ENCODE measurements at regions not wholly inside any gene's neighbourhood (a gene's known extent, or its start where the extent isn't known, plus 50 kb on each side); places are given as distances from the start of the nearest gene placed in this dataset.

DNA sequence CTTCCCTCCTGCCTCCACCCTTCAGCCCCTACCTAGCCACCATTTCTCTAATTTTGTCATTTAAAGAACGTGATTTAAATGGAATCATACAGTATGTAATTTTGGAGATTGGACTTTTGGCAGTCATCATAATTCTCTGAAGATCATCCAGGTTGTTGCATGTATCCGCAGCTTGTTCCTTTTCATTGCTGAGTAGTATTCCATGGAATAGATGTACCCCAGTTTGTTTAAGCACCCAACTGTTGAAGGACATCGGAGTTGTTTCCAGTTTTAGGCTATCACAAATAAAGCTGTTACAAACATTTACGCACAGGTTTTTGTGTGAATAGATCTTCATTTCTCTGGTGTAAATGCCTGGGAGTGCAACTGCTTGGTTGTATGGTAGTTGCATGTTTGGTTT is 61.1 kb upstream of the PWP1 start:
- Histone ChIP-seq H3K9me3 (ENCODE audit: low read length) (no peaks in the 10 kb centered on the region), H3F3A (ENCODE audit: low read length, unreplicated experiment) (no peaks in the 10 kb centered on the region), H3K4me2 (ENCODE audit: low read length) (no peak overlapping the region), H3K36me3 (ENCODE audit: low read depth, low read length) (no peaks in the 10 kb centered on the region), H2AFZ (ENCODE audit: low read length) (no peak overlapping the region), H3K79me2 (ENCODE audit: low read length) (no peaks in the 10 kb centered on the region), H3K4me1 (ENCODE audit: insufficient read depth, low read length) (no peaks in the 10 kb centered on the region), H3K27me3 (ENCODE audit: low read length) (no peaks in the 10 kb centered on the region), H4K20me1 (ENCODE audit: low read length) (no peaks in the 10 kb centered on the region), H3K9me2 (replicated peaks; ENCODE audit: low read length) (no peaks in the 10 kb centered on the region), H3K4me3 (ENCODE audit: low read length) (no peak overlapping the region), H3K9ac (ENCODE audit: low read length) (no peak overlapping the region), H3K27ac (ENCODE audit: low read length) (no peak overlapping the region)
- POLR2A ChIA-PET (ENCODE audit: unreplicated experiment): no interaction called here
- CTCF ChIA-PET: no interaction called here
- no peak for ATAC-seq
- intact Hi-C loops (cut with micrococcal nuclease): no loop called here
- no peak for DNase-seq
- no TSS peak for BruUV-seq (replicated peaks)
- TF ChIP-seq, protein P1, sequence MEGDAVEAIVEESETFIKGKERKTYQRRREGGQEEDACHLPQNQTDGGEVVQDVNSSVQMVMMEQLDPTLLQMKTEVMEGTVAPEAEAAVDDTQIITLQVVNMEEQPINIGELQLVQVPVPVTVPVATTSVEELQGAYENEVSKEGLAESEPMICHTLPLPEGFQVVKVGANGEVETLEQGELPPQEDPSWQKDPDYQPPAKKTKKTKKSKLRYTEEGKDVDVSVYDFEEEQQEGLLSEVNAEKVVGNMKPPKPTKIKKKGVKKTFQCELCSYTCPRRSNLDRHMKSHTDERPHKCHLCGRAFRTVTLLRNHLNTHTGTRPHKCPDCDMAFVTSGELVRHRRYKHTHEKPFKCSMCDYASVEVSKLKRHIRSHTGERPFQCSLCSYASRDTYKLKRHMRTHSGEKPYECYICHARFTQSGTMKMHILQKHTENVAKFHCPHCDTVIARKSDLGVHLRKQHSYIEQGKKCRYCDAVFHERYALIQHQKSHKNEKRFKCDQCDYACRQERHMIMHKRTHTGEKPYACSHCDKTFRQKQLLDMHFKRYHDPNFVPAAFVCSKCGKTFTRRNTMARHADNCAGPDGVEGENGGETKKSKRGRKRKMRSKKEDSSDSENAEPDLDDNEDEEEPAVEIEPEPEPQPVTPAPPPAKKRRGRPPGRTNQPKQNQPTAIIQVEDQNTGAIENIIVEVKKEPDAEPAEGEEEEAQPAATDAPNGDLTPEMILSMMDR (conservative IDR thresholded peaks at IDR 0.05; ENCODE audit: low read depth, low read length): no peak

DNA sequence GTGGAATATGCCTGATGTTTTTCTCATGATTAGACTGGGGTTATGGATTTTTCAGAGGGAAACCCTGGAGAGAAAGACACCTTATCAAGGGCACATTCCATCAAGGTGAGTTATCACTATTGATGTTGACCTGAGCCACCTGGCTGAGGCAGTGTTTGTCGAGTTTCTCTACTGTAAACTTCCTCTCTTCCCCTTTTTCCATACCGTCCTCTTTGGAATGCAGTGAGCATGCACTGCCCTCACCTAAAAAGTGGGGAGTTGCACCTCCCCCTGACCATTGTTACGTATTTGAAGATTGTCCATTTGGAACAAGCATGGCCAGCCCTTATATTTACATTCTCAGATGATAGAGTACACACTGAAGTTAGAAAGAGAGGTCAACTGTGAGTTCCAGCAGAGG is 53.9 kb upstream of the PWP1 start:
- H3K4me2 ChIP-seq (ENCODE audit: low read length): no peak overlapping the region
- POLR2A ChIA-PET (ENCODE audit: unreplicated experiment): no interaction called here
- BruUV-seq (replicated peaks): no TSS peak

DNA sequence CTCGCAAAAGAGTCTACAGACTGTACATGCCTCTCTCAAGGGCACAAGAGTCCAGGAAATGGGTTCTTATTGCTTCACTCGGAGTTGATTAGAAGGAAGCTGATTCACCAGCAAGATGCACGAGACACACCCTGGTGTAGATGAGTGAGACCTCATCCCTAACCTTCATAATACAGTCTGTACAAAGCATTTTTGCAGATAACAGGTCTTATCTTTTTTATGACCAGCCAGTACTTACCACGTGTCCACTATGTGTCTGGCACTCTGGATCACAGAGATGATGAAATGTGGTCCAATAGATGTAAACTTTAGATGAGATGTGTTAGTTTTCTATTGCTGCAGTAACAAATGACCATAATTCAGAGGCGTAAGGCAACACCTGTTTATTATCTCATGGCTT is 53.4 kb upstream of the PWP1 start:
- Histone ChIP-seq H3K27me3 (ENCODE audit: low read length) (no peaks in the 10 kb centered on the region), H3K9me3 (ENCODE audit: low read length) (no peaks in the 10 kb centered on the region), H3K27ac (ENCODE audit: low read length) (no peak overlapping the region), H3K4me2 (ENCODE audit: low read length) (no peak overlapping the region), H3K36me3 (ENCODE audit: low read depth, low read length) (no peaks in the 10 kb centered on the region), H3K9ac (ENCODE audit: low read length) (no peak overlapping the region), H4K20me1 (ENCODE audit: low read length) (no peaks in the 10 kb centered on the region), H3K4me3 (ENCODE audit: low read length) (no peak overlapping the region), H3K9me2 (replicated peaks; ENCODE audit: low read length) (no peaks in the 10 kb centered on the region), H3K4me1 (ENCODE audit: insufficient read depth, low read length) (peaks cover 8% of the 10 kb centered on the region), H3K79me2 (ENCODE audit: low read length) (no peaks in the 10 kb centered on the region), H3F3A (ENCODE audit: low read length, unreplicated experiment) (no peaks in the 10 kb centered on the region), H2AFZ (ENCODE audit: low read length) (no peak overlapping the region)
- ChIA-PET POLR2A (ENCODE audit: unreplicated experiment) (no interaction called here), CTCF (no interaction called here)
- intact Hi-C loops (cut with micrococcal nuclease): no loop called here
- ATAC-seq (no peak), DNase-seq (no peak)
- TF ChIP-seq EZH2phosphoT487 (IDR thresholded peaks at IDR 0.05; ENCODE audit: borderline replicate concordance, low read length): no peak
- TF ChIP-seq, protein P1 (conservative IDR thresholded peaks at IDR 0.05; ENCODE audit: low read depth, low read length): no peak
- TF ChIP-seq EZH2 (IDR thresholded peaks at IDR 0.05; ENCODE audit: low read length, unreplicated experiment): no peak
- no TSS peak for BruUV-seq (replicated peaks)

More for the DNA sequence above, 53.9 kb upstream of the PWP1 start:
- H3K9me3 ChIP-seq (ENCODE audit: low read length): no peaks in the 10 kb centered on the region
- H4K20me1 ChIP-seq (ENCODE audit: low read length): no peaks in the 10 kb centered on the region
- H3F3A ChIP-seq (ENCODE audit: low read length, unreplicated experiment): no peaks in the 10 kb centered on the region
- peaks cover 8% of the 10 kb centered on the region for H3K4me1 ChIP-seq (ENCODE audit: insufficient read depth, low read length)
- H3K27me3 ChIP-seq (ENCODE audit: low read length): no peaks in the 10 kb centered on the region
- no peak overlapping the region for H3K9ac ChIP-seq (ENCODE audit: low read length)
- H3K79me2 ChIP-seq (ENCODE audit: low read length): no peaks in the 10 kb centered on the region
- H3K27ac ChIP-seq (ENCODE audit: low read length): no peak overlapping the region
- H3K36me3 ChIP-seq (ENCODE audit: low read depth, low read length): no peaks in the 10 kb centered on the region
- no peak overlapping the region for H3K4me3 ChIP-seq (ENCODE audit: low read length)
- H2AFZ ChIP-seq (ENCODE audit: low read length): no peak overlapping the region
- H3K9me2 ChIP-seq (replicated peaks; ENCODE audit: low read length): no peaks in the 10 kb centered on the region
- DNase-seq (no peak), ATAC-seq (no peak)
- intact Hi-C loops (cut with micrococcal nuclease): no loop called here
- CTCF ChIA-PET: no interaction called here
- TF ChIP-seq, protein P1 (conservative IDR thresholded peaks at IDR 0.05; ENCODE audit: low read depth, low read length): no peak
- no peak for TF ChIP-seq EZH2phosphoT487 (IDR thresholded peaks at IDR 0.05; ENCODE audit: borderline replicate concordance, low read length)
- TF ChIP-seq EZH2 (IDR thresholded peaks at IDR 0.05; ENCODE audit: low read length, unreplicated experiment): no peak

All from PC-3 (cell line).